Glomerular visceral epithelial cell (primary cell): ENCODE measurements at regions not wholly inside any gene's neighbourhood (a gene's known extent, or its start where the extent isn't known, plus 50 kb on each side); places are given as distances from the start of the nearest gene placed in this dataset.

Source experiments
- DNase-seq: peaks from one replicate; pipeline ENCODE4 v3.0.0-alpha.2; 2016; ENCODE audit errors: extremely low spot score

GRCh38 chr3:177932750-177933660 lies 603.2 kb upstream of the KCNMB2 start:
- DNase-seq, result no peak

DNA sequence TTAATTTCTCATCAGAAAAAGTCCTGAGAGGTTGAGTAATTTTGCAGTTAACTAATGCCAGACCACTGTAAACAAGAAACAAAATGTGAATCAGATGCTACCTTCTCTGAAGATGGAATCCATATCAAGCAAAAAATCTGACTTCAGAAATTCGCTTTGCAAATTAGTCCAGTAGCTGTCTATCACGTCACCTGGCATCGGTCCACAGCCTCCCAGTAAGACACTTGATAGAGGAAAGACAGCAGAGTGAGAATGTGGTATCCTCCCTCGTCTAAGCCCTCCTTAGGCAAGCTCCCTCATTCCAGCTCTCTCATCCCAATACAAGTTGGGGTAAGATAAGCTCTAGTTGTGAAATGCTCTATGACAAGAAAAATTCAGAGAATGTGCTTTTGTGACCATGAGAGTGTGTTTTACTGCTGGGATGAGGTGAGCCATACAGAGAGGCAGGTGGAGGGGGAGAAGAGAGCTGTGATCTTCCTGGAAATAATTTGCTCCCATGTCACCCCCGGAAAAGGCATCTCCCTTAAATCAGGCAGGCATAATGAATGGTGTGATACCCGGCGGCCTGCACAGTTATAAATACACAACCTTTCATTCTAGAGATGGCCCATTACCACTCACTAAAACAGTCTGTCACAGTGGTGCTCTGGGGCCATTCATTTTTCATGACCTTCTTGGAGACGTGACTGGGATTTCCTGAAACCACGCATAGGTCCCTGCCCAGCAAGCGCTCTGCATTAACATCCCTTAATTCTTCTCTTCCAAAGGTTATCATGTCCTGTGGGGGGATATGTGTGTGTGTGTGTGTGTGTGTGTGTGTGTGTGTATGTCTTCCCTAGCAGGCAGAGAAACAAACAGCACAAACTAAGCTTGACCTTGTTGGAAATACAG lies 602.0 kb upstream of the KCNMB2 start:
- peak; percentile 91 for DNase-seq

- no peak for DNase-seq
These were observed 601.2 kb upstream of the KCNMB2 start for GRCh38 chr3:177935047-177935446.

GRCh38 chr3:177936721-177937120 lies 599.5 kb upstream of the KCNMB2 start:
- no peak for DNase-seq

DNA sequence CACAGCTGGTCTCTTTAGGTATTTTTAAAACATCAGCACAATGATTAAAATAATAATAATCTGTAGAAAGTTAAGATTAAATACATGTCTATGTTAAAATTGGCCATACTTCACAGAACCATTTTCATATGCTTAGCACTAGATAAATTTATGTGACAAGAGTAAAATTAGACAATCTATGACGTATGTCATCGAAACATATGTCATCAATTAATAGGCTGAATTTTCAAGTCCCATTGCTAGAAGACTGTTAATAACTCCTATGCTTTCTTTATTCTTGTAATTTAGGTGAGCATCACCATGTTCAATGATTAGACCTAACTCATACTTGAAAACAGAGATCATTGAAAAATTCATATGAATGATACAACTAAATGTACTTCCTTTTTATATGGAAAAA lies 593.3 kb upstream of the KCNMB2 start:
- DNase-seq, result no peak

DNA sequence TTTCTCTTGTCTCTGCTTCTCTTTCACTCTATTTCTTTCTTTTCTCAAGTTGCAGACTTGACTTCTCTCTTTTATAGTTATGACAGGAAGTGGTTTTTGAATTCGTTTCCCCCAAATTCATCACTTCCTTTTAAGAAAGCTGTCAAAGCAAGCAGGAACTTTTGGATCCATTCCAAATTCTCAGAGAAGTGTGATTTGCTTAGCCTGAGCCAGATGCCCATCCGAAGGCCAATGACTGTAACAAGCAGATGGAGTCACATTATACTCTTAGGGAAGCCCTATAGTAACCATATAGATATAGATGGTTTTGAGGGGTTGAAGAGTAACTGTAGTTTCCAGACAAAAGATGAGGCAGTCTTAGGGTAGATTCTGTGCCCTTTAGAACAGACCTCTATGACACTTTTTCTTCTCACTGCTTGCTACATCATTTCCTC lies 592.0 kb upstream of the KCNMB2 start:
- DNase-seq, result no peak

DNA sequence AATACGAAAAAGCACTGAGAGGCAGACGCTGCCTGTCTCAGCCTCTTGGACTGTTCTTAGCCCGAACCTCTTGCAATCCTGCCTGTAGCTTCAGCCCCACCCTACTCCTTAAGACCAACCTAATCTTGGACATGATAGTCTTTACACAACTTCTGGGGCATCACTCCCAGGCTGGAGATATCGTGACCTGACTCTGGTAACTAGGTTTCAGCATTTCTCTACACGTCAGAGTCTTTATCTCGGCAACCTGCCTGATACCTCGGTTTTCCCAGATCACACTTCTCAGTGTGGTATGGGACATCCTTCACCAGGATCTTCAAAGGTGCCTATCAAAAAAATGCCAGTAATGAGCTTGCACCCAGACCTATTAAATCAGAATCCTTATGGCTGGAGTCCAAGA lies 590.2 kb upstream of the KCNMB2 start:
- DNase-seq, result no peak

GRCh38 chr3:177946497-177946896 lies 589.7 kb upstream of the KCNMB2 start:
- no peak for DNase-seq

DNA sequence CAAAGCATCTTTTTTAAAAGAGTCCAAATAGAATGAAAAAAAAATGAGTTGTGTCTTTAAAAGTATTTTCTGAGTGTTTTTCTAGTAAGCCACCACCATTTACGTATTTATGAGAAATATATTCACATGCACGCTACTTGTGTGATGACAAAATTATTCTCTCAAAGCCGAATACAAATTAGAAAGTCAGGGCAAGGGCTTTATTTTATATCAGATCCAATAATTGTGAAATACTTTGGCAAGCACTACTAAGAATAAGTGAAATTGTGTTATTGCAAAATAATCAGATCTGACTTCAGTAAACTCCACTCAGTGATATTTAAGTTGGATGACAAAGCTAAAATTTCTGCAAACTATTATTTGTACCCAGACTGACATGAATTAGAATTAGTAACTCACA lies 589.3 kb upstream of the KCNMB2 start:
- DNase-seq, result no peak

GRCh38 chr3:177947901-177948300 lies 588.3 kb upstream of the KCNMB2 start:
- DNase-seq, result no peak

- no peak for DNase-seq
These were observed 587.4 kb upstream of the KCNMB2 start for GRCh38 chr3:177948716-177949425.

GRCh38 chr3:177959188-177959587 lies 577.0 kb upstream of the KCNMB2 start:
- no peak for DNase-seq

- peak; percentile 28 for DNase-seq
These were observed 576.2 kb upstream of the KCNMB2 start for GRCh38 chr3:177960014-177960413.

DNA sequence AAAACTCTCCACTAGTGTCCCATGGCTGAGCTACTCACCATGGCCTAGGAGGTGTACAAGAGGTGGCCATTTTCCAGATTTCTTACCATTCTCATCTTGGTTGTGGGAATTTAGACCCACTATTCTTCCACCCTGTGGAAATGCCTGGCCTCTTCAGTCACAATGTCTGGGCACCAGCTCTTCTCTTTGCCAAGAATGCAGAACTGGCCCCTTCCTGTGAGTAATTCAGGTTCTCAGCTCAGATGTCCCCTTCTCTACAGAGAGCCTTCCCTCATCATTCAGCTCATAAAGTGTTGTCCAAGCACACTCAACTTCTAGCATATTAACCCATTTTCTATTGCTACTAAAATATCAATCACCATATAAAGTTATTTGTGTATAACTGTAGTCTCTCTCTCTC lies 575.5 kb upstream of the KCNMB2 start:
- DNase-seq, result no peak

DNA sequence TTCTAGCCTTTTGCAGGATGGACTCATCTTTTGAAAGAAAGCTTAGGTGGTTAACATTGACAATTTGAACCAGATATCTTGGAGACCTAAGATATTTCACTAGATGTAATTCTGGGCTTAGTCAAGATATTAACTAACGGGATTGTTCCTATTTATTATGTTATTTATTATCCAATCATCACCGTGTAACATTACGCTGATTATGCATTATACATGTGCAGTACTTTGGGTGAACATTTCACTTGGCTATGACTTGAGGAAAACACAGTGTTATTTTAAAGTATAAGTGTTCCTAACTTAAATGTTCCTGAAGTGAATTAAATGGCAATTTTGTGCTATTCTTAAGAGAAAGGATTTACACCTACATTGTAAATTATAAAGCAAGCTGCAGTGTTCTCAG lies 574.5 kb upstream of the KCNMB2 start:
- no peak for DNase-seq

DNA sequence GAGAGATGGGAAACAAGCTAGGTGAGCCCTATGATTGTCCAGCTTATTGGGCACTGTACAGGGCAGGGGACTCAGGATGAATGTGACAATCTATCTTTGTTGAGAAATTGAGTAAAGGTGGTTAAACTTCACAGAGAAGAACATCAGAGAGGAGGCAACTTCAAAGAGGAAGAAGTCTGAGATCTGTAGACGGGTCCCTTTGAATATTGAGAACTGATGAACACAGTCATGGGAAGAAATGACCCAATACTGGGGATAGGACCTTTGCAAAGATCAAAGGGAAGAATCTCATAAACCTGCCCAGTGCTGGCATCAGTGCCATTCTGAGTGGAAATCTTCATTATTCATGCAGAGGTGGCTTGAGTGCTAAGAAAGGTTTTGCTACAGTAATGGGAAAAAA lies 569.7 kb upstream of the KCNMB2 start:
- DNase-seq, result no peak

- DNase-seq, result peak; percentile 80
These were observed 567.3 kb upstream of the KCNMB2 start for GRCh38 chr3:177968891-177969290.

GRCh38 chr3:177973241-177973840 lies 562.9 kb upstream of the KCNMB2 start:
- peak; percentile 40 for DNase-seq

DNA sequence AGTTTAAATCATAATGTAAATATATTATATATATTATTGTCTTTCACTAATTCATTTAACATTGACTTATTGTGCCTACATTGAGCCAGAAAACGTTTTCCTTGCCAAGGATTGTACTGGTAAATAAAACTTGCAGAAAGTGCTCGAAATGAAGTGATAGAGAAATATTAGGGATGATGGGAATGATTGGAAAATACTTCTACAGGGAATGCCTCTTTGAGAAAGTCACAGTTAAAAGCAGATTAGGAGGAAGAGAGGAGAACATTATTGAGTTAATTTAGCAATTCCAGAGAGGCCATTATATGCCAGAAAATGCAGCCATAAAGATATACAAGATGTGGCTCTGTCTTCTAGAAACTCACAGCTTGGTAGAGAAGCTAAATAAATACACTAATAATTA lies 560.0 kb upstream of the KCNMB2 start:
- DNase-seq, result no peak

GRCh38 chr3:177976866-177977265 lies 559.4 kb upstream of the KCNMB2 start:
- no peak for DNase-seq

DNA sequence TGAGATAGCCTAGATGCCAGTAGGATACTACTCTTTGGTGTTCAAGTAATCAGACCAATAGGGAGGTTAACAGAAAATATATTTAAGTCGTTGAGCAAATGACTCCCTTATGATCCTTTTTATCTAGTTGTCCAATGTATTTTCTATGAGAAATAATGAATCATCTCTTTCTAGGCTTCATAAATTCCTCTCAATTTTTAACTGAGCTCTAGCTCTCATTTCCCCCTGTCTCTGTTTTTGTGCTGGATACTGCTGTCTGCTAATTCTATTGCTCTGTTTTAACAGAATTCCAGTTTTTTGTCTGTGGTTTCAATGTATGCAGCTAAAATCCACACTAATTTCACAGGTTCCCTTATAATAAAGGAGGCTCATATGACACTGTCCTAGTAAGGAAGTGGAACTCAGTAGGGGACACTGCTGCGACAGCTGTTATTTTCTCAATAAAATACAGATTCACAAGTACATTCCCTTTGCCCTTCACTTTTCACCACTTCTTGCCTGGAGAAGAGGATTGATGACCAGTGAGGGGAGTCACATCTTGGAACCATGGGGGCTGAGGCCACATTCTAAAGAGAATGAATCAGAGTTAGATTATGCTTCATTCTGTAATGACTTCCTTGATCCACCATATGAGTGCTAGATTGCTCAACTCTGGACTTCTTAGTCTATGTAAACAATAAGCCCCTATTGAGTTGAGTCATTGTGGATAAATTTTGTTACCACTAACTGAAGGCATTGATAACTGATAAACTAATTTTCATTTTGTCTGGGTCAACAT lies 558.7 kb upstream of the KCNMB2 start:
- DNase-seq, result peak; percentile 79
